Thyroid gland (tissue), 4 donors: ENCODE measurements at regions not wholly inside any gene's neighbourhood (a gene's known extent, or its start where the extent isn't known, plus 50 kb on each side); places are given as distances from the start of the nearest gene placed in this dataset.

Source experiments
- DNase-seq, 2 donors: peaks; one replicate each; pipeline ENCODE4 v3.0.0-alpha.2; 2019
- H3K27ac ChIP-seq, 3 donors: fragments of 200-600 bp; sonication (generic); 1 replicate in 2 of 3; 2 replicates in 1 of 3; pipeline ENCODE4 v1.5.1; 2016 to 2019; ENCODE audit warnings: mild to moderate bottlenecking in 1 of 3, moderate library complexity in 1 of 3
- H3K27me3 ChIP-seq: fragments of 200-600 bp; sonication (generic); one replicate; pipeline ENCODE4 v1.5.1; 2019
- H3K36me3 ChIP-seq, 2 donors: fragments of 200-600 bp; sonication (generic); one replicate each; pipeline ENCODE4 v1.5.1; 2016 to 2019
- H3K4me1 ChIP-seq, 2 donors: fragments of 200-600 bp; sonication (generic); one replicate each; pipeline ENCODE4 v1.5.1; 2017 to 2019
- H3K4me3 ChIP-seq, 3 donors: fragments of 200-600 bp; sonication (generic); replicated peaks in 1 of 3; 1 replicate in 2 of 3; 2 replicates in 1 of 3; pipeline ENCODE4 v1.5.1; 2016; ENCODE audit warnings: mild to moderate bottlenecking in 1 of 3
- H3K9me3 ChIP-seq: fragments of 200-600 bp; sonication (generic); one replicate; pipeline ENCODE4 v1.5.1; 2017
- POLR2A ChIP-seq, 2 donors: fragments of 450-650 bp; IDR thresholded peaks; one replicate each; pipeline ENCODE4 v1.6.1; 2017; ENCODE audit warnings: antibody characterized with exemption in 2 of 2, mild to moderate bottlenecking in 2 of 2, moderate library complexity in 1 of 2
- WGBS, 2 donors: methylation state at CpG; one replicate each; pipeline ENCODE4 v1.1.5; 2017; 5-methylcytosine and 5-hydroxymethylcytosine counted together
- intact Hi-C: fragments of 100-400 bp; cut with DNase I; formaldehyde crosslinking; loops from one replicate; pipeline ENCODE4 v1.15.1; 2023
- TF ChIP-seq, protein P1 (sequence below), 6 experiments: fragments of 200-600 bp in 3 of 6; fragments of 450-650 bp in 3 of 6; sonication (generic) in 3 of 6; IDR thresholded peaks; one replicate each; pipeline ENCODE4 v1.5.1; 2016 to 2019; ENCODE audit warnings: antibody characterized with exemption in 6 of 6, mild to moderate bottlenecking in 2 of 6, inconsistent platforms in 1 of 6, moderate library complexity in 1 of 6

DNA sequence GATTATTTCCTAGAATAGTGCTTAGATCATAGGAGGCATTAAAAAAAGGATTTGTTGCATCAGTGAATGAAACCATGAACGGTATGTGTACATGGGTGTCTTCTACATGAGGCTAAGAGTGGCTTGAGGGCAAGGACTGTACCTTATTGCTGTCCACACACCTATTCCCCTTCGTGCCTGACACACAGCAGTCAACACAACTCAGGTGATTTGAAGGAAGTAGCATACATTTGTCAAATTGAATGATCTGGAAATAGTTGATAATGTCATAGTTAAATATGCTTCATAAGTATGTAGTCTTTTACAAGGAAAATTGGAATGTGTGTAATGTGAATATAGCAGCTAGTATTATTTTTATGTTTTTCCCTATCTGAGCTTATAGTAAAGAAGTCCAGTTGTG, 189.0 kb upstream of the DAB1 start:
- 87 to 89% methylated on average over 2 of the region's 2 CpGs for WGBS, 2 donors
- intact Hi-C loops: no loop called here
- Histone ChIP-seq H3K4me3 (no peak overlapping the region), H3K27ac (no peak overlapping the region), H3K27me3 (no peaks in the 10 kb centered on the region), H3K36me3 (no peaks in the 10 kb centered on the region), H3K4me1 (no peaks in the 10 kb centered on the region), H3K9me3 (no peaks in the 10 kb centered on the region)
- TF ChIP-seq, protein P1, sequence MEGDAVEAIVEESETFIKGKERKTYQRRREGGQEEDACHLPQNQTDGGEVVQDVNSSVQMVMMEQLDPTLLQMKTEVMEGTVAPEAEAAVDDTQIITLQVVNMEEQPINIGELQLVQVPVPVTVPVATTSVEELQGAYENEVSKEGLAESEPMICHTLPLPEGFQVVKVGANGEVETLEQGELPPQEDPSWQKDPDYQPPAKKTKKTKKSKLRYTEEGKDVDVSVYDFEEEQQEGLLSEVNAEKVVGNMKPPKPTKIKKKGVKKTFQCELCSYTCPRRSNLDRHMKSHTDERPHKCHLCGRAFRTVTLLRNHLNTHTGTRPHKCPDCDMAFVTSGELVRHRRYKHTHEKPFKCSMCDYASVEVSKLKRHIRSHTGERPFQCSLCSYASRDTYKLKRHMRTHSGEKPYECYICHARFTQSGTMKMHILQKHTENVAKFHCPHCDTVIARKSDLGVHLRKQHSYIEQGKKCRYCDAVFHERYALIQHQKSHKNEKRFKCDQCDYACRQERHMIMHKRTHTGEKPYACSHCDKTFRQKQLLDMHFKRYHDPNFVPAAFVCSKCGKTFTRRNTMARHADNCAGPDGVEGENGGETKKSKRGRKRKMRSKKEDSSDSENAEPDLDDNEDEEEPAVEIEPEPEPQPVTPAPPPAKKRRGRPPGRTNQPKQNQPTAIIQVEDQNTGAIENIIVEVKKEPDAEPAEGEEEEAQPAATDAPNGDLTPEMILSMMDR (IDR thresholded peaks at IDR 0.05): no peak
- no peak for TF ChIP-seq POLR2A (IDR thresholded peaks at IDR 0.05)
- DNase-seq: no peak

GRCh38 chr1:57605933-57606332, 182.1 kb upstream of the DAB1 start:
- Histone ChIP-seq H3K4me3 (no peak overlapping the region), H3K9me3 (no peaks in the 10 kb centered on the region), H3K36me3 (no peaks in the 10 kb centered on the region), H3K4me1 (no peaks in the 10 kb centered on the region), H3K27ac (no peak overlapping the region), H3K27me3 (no peaks in the 10 kb centered on the region)
- no peak for DNase-seq
- intact Hi-C loops: no loop called here
- 77 to 88% methylated on average over 8 of the region's 8 CpGs for WGBS, 2 donors
- TF ChIP-seq, protein P1 (IDR thresholded peaks at IDR 0.05): no peak
- TF ChIP-seq POLR2A (IDR thresholded peaks at IDR 0.05): no peak

DNA sequence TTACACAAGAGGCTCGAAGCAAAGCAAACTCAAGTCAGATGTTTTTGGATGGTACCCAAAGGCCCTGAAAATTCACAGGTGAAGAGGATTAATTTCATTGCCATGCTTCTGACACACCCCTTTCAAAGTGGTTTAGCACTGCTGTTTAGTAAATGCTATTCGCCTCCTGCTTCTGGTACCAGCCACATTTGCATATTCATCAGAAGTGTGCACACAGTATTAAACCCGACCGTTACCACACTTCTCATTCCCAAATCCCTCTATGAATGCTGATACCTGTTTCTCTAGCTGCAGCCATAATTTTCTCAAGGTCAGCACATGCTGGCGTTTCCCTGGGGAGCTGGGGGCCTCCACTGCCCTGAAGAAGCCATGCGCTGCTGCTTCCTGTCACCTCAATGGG, 179.8 kb upstream of the DAB1 start:
- 65 to 66% methylated on average over 6 of the region's 6 CpGs for WGBS, 2 donors
- H3K36me3 ChIP-seq: no peaks in the 10 kb centered on the region
- no peak overlapping the region for H3K4me3 ChIP-seq
- intact Hi-C loops: no loop called here
- no peak for DNase-seq
- TF ChIP-seq, protein P1 (IDR thresholded peaks at IDR 0.05): no peak
- TF ChIP-seq POLR2A (IDR thresholded peaks at IDR 0.05): no peak
- no peaks in the 10 kb centered on the region for H3K9me3 ChIP-seq
- no peak overlapping the region for H3K27ac ChIP-seq
- no peaks in the 10 kb centered on the region for H3K4me1 ChIP-seq
- no peaks in the 10 kb centered on the region for H3K27me3 ChIP-seq

DNA sequence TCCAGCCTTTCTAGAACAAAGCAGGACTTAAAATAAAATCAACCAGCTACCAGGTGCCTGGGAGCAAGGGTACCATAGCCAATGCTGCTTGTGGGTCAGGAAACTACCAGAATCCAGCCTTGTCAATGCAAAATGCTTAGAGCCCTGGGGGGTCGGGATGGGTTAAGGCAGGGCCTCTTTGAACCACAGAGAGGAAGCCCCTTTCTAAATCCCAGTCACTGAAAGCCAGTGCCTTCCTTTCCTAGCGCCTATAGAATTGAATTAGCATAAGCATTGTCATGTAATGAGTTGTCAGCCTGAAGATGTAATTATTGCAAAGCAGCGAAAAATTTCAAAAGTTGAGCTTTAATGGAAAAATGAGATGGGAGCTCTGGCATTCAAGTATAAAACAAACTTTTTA, 176.6 kb upstream of the DAB1 start:
- intact Hi-C loops: no loop called here
- TF ChIP-seq, protein P1 (IDR thresholded peaks at IDR 0.05): no peak
- no peak for TF ChIP-seq POLR2A (IDR thresholded peaks at IDR 0.05)
- WGBS, 2 donors: 71 to 79% methylated on average over 3 of the region's 3 CpGs
- no peak overlapping the region for H3K27ac ChIP-seq
- H3K4me3 ChIP-seq: no peak overlapping the region
- no peaks in the 10 kb centered on the region for H3K27me3 ChIP-seq
- H3K4me1 ChIP-seq: no peaks in the 10 kb centered on the region
- DNase-seq: no peak
- H3K9me3 ChIP-seq: no peaks in the 10 kb centered on the region
- no peaks in the 10 kb centered on the region for H3K36me3 ChIP-seq

DNA sequence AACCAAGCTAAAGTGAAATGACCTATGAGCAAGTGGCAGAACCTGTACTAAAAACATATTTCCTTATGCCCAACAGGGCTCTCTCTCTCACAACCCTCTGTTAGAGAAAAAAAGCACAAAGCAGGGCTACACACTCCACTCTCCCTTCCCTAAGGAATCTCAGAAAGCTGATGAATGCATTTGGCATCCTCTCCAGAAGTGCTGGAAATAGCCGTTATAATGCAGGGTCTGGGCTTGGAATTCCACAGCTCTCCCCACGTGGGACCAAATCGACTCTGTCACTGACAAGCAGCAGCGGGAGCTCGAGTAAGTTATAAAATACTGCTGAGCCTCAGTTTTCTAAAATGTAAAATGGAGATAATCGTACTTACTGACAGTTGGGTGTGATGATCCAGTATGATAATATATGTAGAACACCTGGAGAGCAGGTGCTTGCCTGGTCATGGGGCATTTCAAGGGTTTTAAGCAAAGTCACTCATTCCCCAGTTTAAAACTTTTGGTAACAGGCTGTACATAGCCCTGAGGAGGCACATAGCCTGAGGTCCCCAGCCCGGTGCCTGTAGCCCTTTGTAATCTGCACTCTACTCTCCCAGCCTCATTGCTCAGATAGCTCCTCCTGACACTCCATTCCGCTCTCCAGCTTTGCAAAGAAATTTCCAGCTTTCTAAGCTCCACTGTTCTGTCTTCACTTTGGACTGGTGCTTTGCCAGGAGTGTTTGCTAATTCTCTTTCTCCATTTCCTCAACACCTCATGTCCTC, 175.6 kb upstream of the DAB1 start:
- intact Hi-C loops: no loop called here
- Histone ChIP-seq H3K9me3 (no peaks in the 10 kb centered on the region), H3K36me3 (no peaks in the 10 kb centered on the region), H3K27ac (no peak overlapping the region), H3K4me3 (no peak overlapping the region), H3K27me3 (no peaks in the 10 kb centered on the region), H3K4me1 (no peaks in the 10 kb centered on the region)
- DNase-seq: no peak
- 22 to 28% methylated on average over 8 of the region's 8 CpGs for WGBS, 2 donors
- TF ChIP-seq, protein P1 (IDR thresholded peaks at IDR 0.05): no peak
- TF ChIP-seq POLR2A (IDR thresholded peaks at IDR 0.05): no peak
